WTC11 (cell line): ENCODE measurements at regions not wholly inside any gene's neighbourhood (a gene's known extent, or its start where the extent isn't known, plus 50 kb on each side); places are given as distances from the start of the nearest gene placed in this dataset.
"Not testable (repeated sequence)": the region's sequence is repeated elsewhere in the genome, so short reads cannot be mapped to it uniquely, and the experiment has no call there.

ENCODE experiments used
- ATAC-seq: fragments of 200-7000 bp; cut with Tn5 transposase; 2 replicates; pipeline ENCODE4 v1.10.0; 2021; ENCODE audit warnings: mild to moderate bottlenecking, moderate library complexity
- CTCF ChIA-PET: fragments of 300-600 bp; sonication (Branson Sonifier 250); formaldehyde crosslinking; loops from one replicate; lab custom pipeline; 2021; ENCODE audit warnings: antibody characterized with exemption; lab: Charles Lee
- POLR2A ChIA-PET: fragments of 350-600 bp; sonication (Branson Sonifier 250); formaldehyde crosslinking; loops from one replicate; lab custom pipeline; 2021; ENCODE audit warnings: antibody characterized with exemption; lab: Charles Lee
- DNase-seq: peaks from one replicate; pipeline ENCODE4 v3.0.0; 2021; ENCODE audit warnings: low spot score
- H3K27ac Mint-ChIP-seq: 2 replicates; pipeline ENCODE4 v1.8.0; 2021; ENCODE audit warnings: mixed read lengths
- H3K27me3 Mint-ChIP-seq: 2 replicates; pipeline ENCODE4 v1.8.0; 2021; ENCODE audit warnings: low read depth, mild to moderate bottlenecking, moderate library complexity, mixed read lengths
- H3K36me3 Mint-ChIP-seq: 2 replicates; pipeline ENCODE4 v1.8.0; 2021; ENCODE audit warnings: mixed read lengths
- H3K4me1 Mint-ChIP-seq: 2 replicates; pipeline ENCODE4 v1.8.0; 2022; ENCODE audit warnings: mixed read lengths
- H3K4me3 Mint-ChIP-seq: 2 replicates; pipeline ENCODE4 v1.8.0; 2021; ENCODE audit warnings: mild to moderate bottlenecking, moderate library complexity, mixed read lengths
- H3K9me3 Mint-ChIP-seq: 2 replicates; pipeline ENCODE4 v1.8.0; 2021; ENCODE audit warnings: mixed read lengths
- AR ChIP-seq: fragments of 250-450 bp; sonication (Bioruptor Pico); IDR thresholded peaks from 2 replicates; pipeline ENCODE4 v1.9.0; 2021; ENCODE audit warnings: mild to moderate bottlenecking
- CREB1 ChIP-seq: sonication (generic); formaldehyde crosslinking; IDR thresholded peaks from 2 replicates; pipeline ENCODE4 v1.8.0; 2023; ENCODE audit warnings: mild to moderate bottlenecking, missing genetic modification reagents
- CREM ChIP-seq: sonication (generic); formaldehyde crosslinking; IDR thresholded peaks from 2 replicates; pipeline ENCODE4 v1.8.1; 2022; ENCODE audit warnings: mild to moderate bottlenecking, missing genetic modification reagents, moderate library complexity
- CTCF ChIP-seq: fragments of 200-600 bp; IDR thresholded peaks from 2 replicates; pipeline ENCODE4 v1.8.0; 2022; ENCODE audit warnings: antibody characterized with exemption
- E2F1 ChIP-seq: sonication (generic); formaldehyde crosslinking; IDR thresholded peaks from 2 replicates; pipeline ENCODE4 v1.8.0; 2022; ENCODE audit warnings: mild to moderate bottlenecking, missing genetic modification reagents
- ERG ChIP-seq: fragments of 250-450 bp; sonication (Bioruptor Pico); IDR thresholded peaks from 2 replicates; pipeline ENCODE4 v1.8.0; 2021; ENCODE audit warnings: mild to moderate bottlenecking
- NR3C1 ChIP-seq: sonication (generic); formaldehyde crosslinking; conservative IDR thresholded peaks from 2 replicates; pipeline ENCODE4 v1.8.1; 2023; ENCODE audit warnings: low read depth, mild to moderate bottlenecking, missing genetic modification reagents
- OVOL2 ChIP-seq: fragments of 250-450 bp; sonication (Bioruptor Pico); IDR thresholded peaks from 2 replicates; pipeline ENCODE4 v1.9.0; 2021; ENCODE audit warnings: mild to moderate bottlenecking, borderline replicate concordance
- PRDM15 ChIP-seq: sonication (generic); formaldehyde crosslinking; IDR thresholded peaks from 2 replicates; pipeline ENCODE4 v1.8.0; 2022; ENCODE audit warnings: missing genetic modification reagents
- RELA ChIP-seq: sonication (generic); formaldehyde crosslinking; IDR thresholded peaks from 2 replicates; pipeline ENCODE4 v1.8.1; 2022; ENCODE audit warnings: missing genetic modification reagents, mild to moderate bottlenecking, borderline replicate concordance
- USF1 ChIP-seq: sonication (generic); formaldehyde crosslinking; IDR thresholded peaks from 2 replicates; pipeline ENCODE4 v1.8.0; 2022; ENCODE audit warnings: mild to moderate bottlenecking, missing genetic modification reagents
- ZNF121 ChIP-seq: sonication (generic); formaldehyde crosslinking; IDR thresholded peaks from 2 replicates; pipeline ENCODE4 v1.8.0; 2023; ENCODE audit warnings: missing genetic modification reagents
- ZNF232 ChIP-seq: sonication (generic); formaldehyde crosslinking; IDR thresholded peaks from 2 replicates; pipeline ENCODE4 v1.8.0; 2022; ENCODE audit warnings: mild to moderate bottlenecking, missing genetic modification reagents
- ZNF671 ChIP-seq: fragments of 250-450 bp; sonication (Bioruptor Pico); IDR thresholded peaks from 2 replicates; pipeline ENCODE4 v1.8.0; 2021; ENCODE audit warnings: mild to moderate bottlenecking

GRCh38 chr7:25048444-25048834, 68.5 kb upstream of the OSBPL3 start (continued):
- TF ChIP-seq ERG (no peak), E2F1 (no peak), USF1 (no peak)

- ATAC-seq, H3K36me3 Mint-ChIP-seq, H3K27me3 Mint-ChIP-seq, POLR2A ChIA-PET, DNase-seq, H3K4me1 Mint-ChIP-seq, H3K27ac Mint-ChIP-seq: not testable (repeated sequence)
- Mint-ChIP-seq H3K4me3 (peak overlapping the region; percentile 65), H3K9me3 (peaks cover 15% of the 10 kb centered on the region; the same call in 1 of the 2 replicates)
- CTCF ChIA-PET = interaction anchor here (0.9 to 1.4 kb wide), 3 partner anchors 22 to 235 kb away, joined by 3 to 4 read pairs (median 3); no protein-coding TSS in a partner anchor
Observed at GRCh38 chr7:25047571-25048443, 67.8 kb upstream of the OSBPL3 start.

GRCh38 chr7:25037325-25037724, 57.3 kb upstream of the OSBPL3 start:
- Mint-ChIP-seq H3K27me3 (peaks cover 4% of the 10 kb centered on the region; the same call in 1 of the 2 replicates), H3K4me3 (no peak overlapping the region), H3K4me1 (no peaks in the 10 kb centered on the region), H3K27ac (no peak overlapping the region), H3K36me3 (peaks cover 7% of the 10 kb centered on the region), H3K9me3 (peaks cover 28% of the 10 kb centered on the region)
- POLR2A ChIA-PET = no interaction called here
- no peak for TF ChIP-seq ZNF232 (CRISPR knock-in tag)
- TF ChIP-seq PRDM15 (CRISPR knock-in tag) = no peak
- no peak for TF ChIP-seq OVOL2 (CRISPR knock-in tag)
- TF ChIP-seq CREM (CRISPR knock-in tag) = no peak
- TF ChIP-seq CREB1 (CRISPR knock-in tag) = no peak
- no peak for TF ChIP-seq CTCF
- no peak for TF ChIP-seq ZNF121 (CRISPR knock-in tag)
- no peak for TF ChIP-seq NR3C1 (CRISPR knock-in tag)
- TF ChIP-seq AR (CRISPR knock-in tag) = no peak
- TF ChIP-seq ZNF671 (CRISPR knock-in tag) = no peak
- TF ChIP-seq RELA (CRISPR knock-in tag) = no peak
- no peak for ATAC-seq
- CTCF ChIA-PET = no interaction called here
- DNase-seq = no peak
